ENCODE measurements at regions not wholly inside any gene's neighbourhood (a gene's known extent, or its start where the extent isn't known, plus 50 kb on each side); places are given as distances from the start of the nearest gene placed in this dataset.

GRCh38 chr14:98599082-98599481 lies 672.9 kb downstream of the BCL11B start:
- Histone ChIP-seq H3K9me3 (peaks cover 5% of the 10 kb centered on the region), H3K27ac (no peak overlapping the region), H3K4me3 (no peak overlapping the region), H3K36me3 (no peaks in the 10 kb centered on the region), H3K27me3 (replicated peaks; ENCODE audit: insufficient read depth) (no peaks in the 10 kb centered on the region), H3K4me1 (ENCODE audit: control insufficient read depth in 1 of 2, low read depth in 2 of 2) (no peaks in the 10 kb centered on the region)
- ATAC-seq (ENCODE audit: insufficient number of reproducible peaks, low FRiP score, low read depth) = no peak
- no peak for TF ChIP-seq CTCF (IDR thresholded peaks at IDR 0.05)
- DNase-seq (ENCODE audit: low spot score) = no peak

- H3K27me3 ChIP-seq (replicated peaks; ENCODE audit: insufficient read depth) = no peaks in the 10 kb centered on the region
- ATAC-seq (ENCODE audit: insufficient number of reproducible peaks, low FRiP score, low read depth) (no peak), DNase-seq (ENCODE audit: low spot score) (no peak)
- no peaks in the 10 kb centered on the region for H3K4me1 ChIP-seq (ENCODE audit: control insufficient read depth in 1 of 2, low read depth in 2 of 2)
- no peak overlapping the region for H3K27ac ChIP-seq
- no peaks in the 10 kb centered on the region for H3K36me3 ChIP-seq
- TF ChIP-seq CTCF (IDR thresholded peaks at IDR 0.05) = no peak
- no peaks in the 10 kb centered on the region for H3K9me3 ChIP-seq
- no peak overlapping the region for H3K4me3 ChIP-seq
These were observed 669.0 kb downstream of the BCL11B start for GRCh38 chr14:98602983-98603382.

- Histone ChIP-seq H3K9me3 (no peaks in the 10 kb centered on the region), H3K27me3 (replicated peaks; ENCODE audit: insufficient read depth) (no peaks in the 10 kb centered on the region), H3K4me3 (no peak overlapping the region), H3K4me1 (ENCODE audit: control insufficient read depth in 1 of 2, low read depth in 2 of 2) (no peaks in the 10 kb centered on the region), H3K27ac (no peak overlapping the region), H3K36me3 (no peaks in the 10 kb centered on the region)
- ATAC-seq (ENCODE audit: insufficient number of reproducible peaks, low FRiP score, low read depth) (no peak), DNase-seq (ENCODE audit: low spot score) (no peak)
- TF ChIP-seq CTCF (IDR thresholded peaks at IDR 0.05) = no peak
These were observed 667.0 kb downstream of the BCL11B start for GRCh38 chr14:98605043-98605442.

- H3K36me3 ChIP-seq = no peaks in the 10 kb centered on the region
- no peak for ATAC-seq (ENCODE audit: insufficient number of reproducible peaks, low FRiP score, low read depth)
- no peak for DNase-seq (ENCODE audit: low spot score)
- no peaks in the 10 kb centered on the region for H3K27me3 ChIP-seq (replicated peaks; ENCODE audit: insufficient read depth)
- H3K4me3 ChIP-seq = no peak overlapping the region
- TF ChIP-seq CTCF (IDR thresholded peaks at IDR 0.05) = no peak
- no peaks in the 10 kb centered on the region for H3K4me1 ChIP-seq (ENCODE audit: control insufficient read depth in 1 of 2, low read depth in 2 of 2)
- H3K9me3 ChIP-seq = no peaks in the 10 kb centered on the region
- no peak overlapping the region for H3K27ac ChIP-seq
These were observed 665.9 kb downstream of the BCL11B start for GRCh38 chr14:98606041-98606640.

- DNase-seq (ENCODE audit: low spot score) = no peak
- Histone ChIP-seq H3K36me3 (no peaks in the 10 kb centered on the region), H3K4me1 (ENCODE audit: control insufficient read depth in 1 of 2, low read depth in 2 of 2) (no peaks in the 10 kb centered on the region), H3K27me3 (replicated peaks; ENCODE audit: insufficient read depth) (no peaks in the 10 kb centered on the region), H3K4me3 (no peak overlapping the region), H3K27ac (no peak overlapping the region), H3K9me3 (no peaks in the 10 kb centered on the region)
- ATAC-seq (ENCODE audit: insufficient number of reproducible peaks, low FRiP score, low read depth) = no peak
- no peak for TF ChIP-seq CTCF (IDR thresholded peaks at IDR 0.05)
These were observed 665.2 kb downstream of the BCL11B start for GRCh38 chr14:98606816-98607215.
